ENCODE measurements at regions not wholly inside any gene's neighbourhood (a gene's known extent, or its start where the extent isn't known, plus 50 kb on each side); places are given as distances from the start of the nearest gene placed in this dataset.

DNA sequence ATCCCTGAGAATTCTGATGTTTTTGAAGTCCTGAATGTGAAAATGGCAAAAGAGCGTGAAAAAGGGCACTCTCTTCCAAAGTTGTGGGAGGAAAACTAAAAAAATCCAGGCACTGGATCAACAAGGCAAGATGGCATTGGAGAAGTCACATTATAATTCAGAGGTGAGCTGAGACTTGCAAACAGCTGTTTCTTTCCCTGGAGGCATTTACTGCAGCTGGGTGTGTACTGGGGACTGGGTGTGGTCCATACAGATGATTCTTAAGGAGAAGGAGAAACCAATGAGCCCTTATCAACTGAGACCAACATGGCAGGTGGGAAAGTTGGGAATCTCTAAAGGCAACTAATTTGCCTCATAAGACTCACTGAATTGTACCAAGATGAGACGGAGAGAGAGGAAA lies 313.9 kb downstream of the TRIB2 start (continued):
- TF ChIP-seq, protein P1, sequence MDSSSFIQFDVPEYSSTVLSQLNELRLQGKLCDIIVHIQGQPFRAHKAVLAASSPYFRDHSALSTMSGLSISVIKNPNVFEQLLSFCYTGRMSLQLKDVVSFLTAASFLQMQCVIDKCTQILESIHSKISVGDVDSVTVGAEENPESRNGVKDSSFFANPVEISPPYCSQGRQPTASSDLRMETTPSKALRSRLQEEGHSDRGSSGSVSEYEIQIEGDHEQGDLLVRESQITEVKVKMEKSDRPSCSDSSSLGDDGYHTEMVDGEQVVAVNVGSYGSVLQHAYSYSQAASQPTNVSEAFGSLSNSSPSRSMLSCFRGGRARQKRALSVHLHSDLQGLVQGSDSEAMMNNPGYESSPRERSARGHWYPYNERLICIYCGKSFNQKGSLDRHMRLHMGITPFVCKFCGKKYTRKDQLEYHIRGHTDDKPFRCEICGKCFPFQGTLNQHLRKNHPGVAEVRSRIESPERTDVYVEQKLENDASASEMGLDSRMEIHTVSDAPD (CRISPR knock-in tag; IDR thresholded peaks at IDR 0.05): no peak

DNA sequence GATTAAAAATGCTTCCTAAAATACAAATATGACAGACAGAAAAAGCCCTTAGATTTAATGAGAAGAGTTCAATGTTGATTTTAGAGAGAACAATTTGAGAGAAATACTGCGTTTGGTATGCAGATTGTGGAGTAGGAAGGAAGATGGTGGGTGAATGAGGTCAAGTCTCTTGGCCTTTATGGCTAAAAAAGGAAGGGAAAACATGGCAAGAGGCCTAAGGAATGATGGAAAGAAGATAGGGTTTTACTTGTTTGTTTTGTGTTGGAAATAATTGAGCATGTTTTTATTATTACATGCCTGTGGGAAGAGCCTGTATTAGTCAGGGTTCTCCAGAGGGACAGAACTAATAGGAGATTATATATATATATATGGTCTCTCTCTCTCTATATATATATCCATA lies 318.1 kb downstream of the TRIB2 start:
- ChIA-PET CTCF (ENCODE audit: low intra/inter-chr PET ratio) (no interaction called here), POLR2A (no interaction called here)
- H2AFZ ChIP-seq (ENCODE audit: low read depth, low read length): no peak overlapping the region
- no peaks in the 10 kb centered on the region for H3K36me3 ChIP-seq (ENCODE audit: control insufficient read depth, insufficient read depth, low read length)
- H3K79me2 ChIP-seq (ENCODE audit: control insufficient read depth, insufficient read depth, low read length): no peaks in the 10 kb centered on the region
- no peak overlapping the region for H3K4me2 ChIP-seq (ENCODE audit: insufficient read depth, low read length)
- TF ChIP-seq CHD1 (IDR thresholded peaks at IDR 0.05; ENCODE audit: low read length) (no peak), NUFIP1 (IDR thresholded peaks at IDR 0.05; ENCODE audit: partially characterized antibody) (no peak), MAFF (IDR thresholded peaks at IDR 0.05; ENCODE audit: low read length) (no peak), KDM5B (IDR thresholded peaks at IDR 0.05; ENCODE audit: insufficient replicate concordance, low read depth, low read length) (no peak)
- TF ChIP-seq, protein P2, sequence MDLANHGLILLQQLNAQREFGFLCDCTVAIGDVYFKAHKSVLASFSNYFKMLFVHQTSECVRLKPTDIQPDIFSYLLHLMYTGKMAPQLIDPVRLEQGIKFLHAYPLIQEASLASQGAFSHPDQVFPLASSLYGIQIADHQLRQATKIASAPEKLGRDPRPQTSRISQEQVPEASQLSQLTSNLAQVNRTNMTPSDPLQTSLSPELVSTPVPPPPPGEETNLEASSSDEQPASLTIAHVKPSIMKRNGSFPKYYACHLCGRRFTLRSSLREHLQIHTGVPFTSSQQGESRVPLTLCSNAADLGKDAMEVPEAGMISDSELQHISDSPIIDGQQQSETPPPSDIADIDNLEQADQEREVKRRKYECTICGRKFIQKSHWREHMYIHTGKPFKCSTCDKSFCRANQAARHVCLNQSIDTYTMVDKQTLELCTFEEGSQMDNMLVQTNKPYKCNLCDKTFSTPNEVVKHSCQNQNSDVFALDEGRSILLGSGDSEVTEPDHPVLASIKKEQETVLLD (IDR thresholded peaks at IDR 0.05): no peak
- intact Hi-C loops (cut with micrococcal nuclease): no loop called here
- ATAC-seq (no peak), FAIRE-seq (no peak), DNase-seq (ENCODE audit: extremely low read depth in 1 of 4, low spot score in 3 of 4) (no peak)
- H3K9me3 ChIP-seq (replicated peaks; ENCODE audit: control insufficient read depth, insufficient read depth, low read depth, low read length): no peaks in the 10 kb centered on the region
- no peak overlapping the region for H3K27ac ChIP-seq (ENCODE audit: extremely low read depth, low read depth, low read length)
- 0% methylated on average over 1 of the region's 1 CpG for WGBS (ENCODE audit: insufficient coverage, low coverage, missing lambda C conversion rate)
- no TSS peak for BruUV-seq (replicated peaks)
- no peaks in the 10 kb centered on the region; a peak in 1 of 5 replicates for H3K4me1 ChIP-seq (replicated peaks in 1 of 2; ENCODE audit: control insufficient read depth in 2 of 2, insufficient read depth in 2 of 2, low read length in 2 of 2)
- in situ Hi-C loops (cut with MboI): no loop called here
- peaks cover 0 to 4% of the 10 kb centered on the region in 2 experiments; a peak in 1 of 5 replicates for H3K27me3 ChIP-seq (ENCODE audit: control insufficient read depth in 2 of 2, insufficient read depth in 2 of 2, low read length in 2 of 2)
- H3K9ac ChIP-seq (ENCODE audit: insufficient read depth in 1 of 2, low read depth in 2 of 2, low read length in 2 of 2): no peak overlapping the region
- H3K9me1 ChIP-seq (ENCODE audit: control insufficient read depth, insufficient read depth, low read length): no peaks in the 10 kb centered on the region
- H3K4me3 ChIP-seq: no peak overlapping the region
- no peaks in the 10 kb centered on the region for H4K20me1 ChIP-seq (replicated peaks; ENCODE audit: control insufficient read depth, insufficient read depth, low read length)
